ENCODE measurements at regions not wholly inside any gene's neighbourhood (a gene's known extent, or its start where the extent isn't known, plus 50 kb on each side); places are given as distances from the start of the nearest gene placed in this dataset.

DNA sequence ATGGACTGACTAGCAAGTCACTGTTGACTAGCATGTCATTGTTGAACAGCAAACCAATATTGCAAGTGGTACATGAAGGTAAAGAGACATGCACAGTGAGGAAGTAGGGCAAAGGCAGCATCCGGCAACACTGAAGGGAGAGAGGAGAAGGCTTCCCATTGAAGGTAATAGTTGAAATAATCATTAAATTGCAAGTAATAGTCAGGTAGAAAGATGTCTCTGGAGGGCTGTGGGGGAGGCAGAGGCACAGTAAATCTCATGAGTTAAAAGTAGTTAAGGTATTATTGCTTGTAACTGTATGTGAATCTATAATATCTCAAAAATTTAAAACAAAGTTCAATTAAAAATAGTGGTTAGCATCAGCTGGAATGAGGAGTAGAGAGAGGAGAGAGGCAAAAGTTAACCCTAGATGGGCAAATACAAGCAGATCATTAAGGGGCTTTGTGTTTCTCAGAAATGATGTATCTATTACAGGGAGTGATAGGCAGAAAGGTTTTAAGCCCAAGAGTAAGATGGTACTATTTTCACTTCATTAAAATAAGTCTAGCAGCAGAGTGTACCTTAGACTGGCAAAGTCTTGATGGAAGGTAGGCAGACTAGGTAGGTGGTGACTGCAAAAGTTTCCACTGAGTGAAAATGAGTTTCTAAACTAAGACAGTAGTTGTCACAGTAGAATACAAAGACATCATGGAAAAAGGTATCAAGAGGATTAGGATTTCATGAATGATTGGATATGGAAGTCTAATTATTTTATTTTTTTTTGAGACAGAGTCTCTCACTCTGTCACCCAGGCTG is 776.6 kb downstream of the RAB28 start:
- Histone ChIP-seq H3K27me3 (replicated peaks; ENCODE audit: insufficient read depth) (no peaks in the 10 kb centered on the region), H3K9me3 (no peaks in the 10 kb centered on the region), H3K4me1 (ENCODE audit: control insufficient read depth in 1 of 2, low read depth in 2 of 2) (no peaks in the 10 kb centered on the region), H3K4me3 (no peak overlapping the region), H3K36me3 (no peaks in the 10 kb centered on the region), H3K27ac (no peak overlapping the region)
- ATAC-seq (ENCODE audit: insufficient number of reproducible peaks, low FRiP score, low read depth) (no peak), DNase-seq (ENCODE audit: low spot score) (no peak)
- TF ChIP-seq, protein P1, sequence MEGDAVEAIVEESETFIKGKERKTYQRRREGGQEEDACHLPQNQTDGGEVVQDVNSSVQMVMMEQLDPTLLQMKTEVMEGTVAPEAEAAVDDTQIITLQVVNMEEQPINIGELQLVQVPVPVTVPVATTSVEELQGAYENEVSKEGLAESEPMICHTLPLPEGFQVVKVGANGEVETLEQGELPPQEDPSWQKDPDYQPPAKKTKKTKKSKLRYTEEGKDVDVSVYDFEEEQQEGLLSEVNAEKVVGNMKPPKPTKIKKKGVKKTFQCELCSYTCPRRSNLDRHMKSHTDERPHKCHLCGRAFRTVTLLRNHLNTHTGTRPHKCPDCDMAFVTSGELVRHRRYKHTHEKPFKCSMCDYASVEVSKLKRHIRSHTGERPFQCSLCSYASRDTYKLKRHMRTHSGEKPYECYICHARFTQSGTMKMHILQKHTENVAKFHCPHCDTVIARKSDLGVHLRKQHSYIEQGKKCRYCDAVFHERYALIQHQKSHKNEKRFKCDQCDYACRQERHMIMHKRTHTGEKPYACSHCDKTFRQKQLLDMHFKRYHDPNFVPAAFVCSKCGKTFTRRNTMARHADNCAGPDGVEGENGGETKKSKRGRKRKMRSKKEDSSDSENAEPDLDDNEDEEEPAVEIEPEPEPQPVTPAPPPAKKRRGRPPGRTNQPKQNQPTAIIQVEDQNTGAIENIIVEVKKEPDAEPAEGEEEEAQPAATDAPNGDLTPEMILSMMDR (IDR thresholded peaks at IDR 0.05), result no peak

DNA sequence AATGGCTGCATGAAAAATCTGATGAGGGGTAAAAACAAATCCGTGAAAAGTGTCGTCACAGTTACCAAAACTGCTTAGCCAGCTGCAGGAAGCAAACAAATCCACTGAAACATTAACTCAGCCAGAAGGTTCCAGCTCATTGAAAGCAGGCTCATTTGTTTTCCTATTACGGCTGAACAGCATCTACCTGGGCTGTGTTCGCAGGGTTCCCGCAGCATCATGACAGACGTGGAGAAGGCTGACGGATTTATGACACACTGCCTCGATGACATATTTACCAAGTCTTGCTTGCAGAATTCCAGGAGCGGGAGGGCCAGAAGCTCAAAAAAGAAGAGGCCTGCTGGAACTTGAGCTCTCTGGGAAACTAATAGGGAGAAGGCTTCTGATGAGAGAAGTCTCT is 781.1 kb downstream of the RAB28 start:
- Histone ChIP-seq H3K27ac (no peak overlapping the region), H3K27me3 (replicated peaks; ENCODE audit: insufficient read depth) (no peaks in the 10 kb centered on the region)
- ATAC-seq (ENCODE audit: insufficient number of reproducible peaks, low FRiP score, low read depth), result no peak

DNA sequence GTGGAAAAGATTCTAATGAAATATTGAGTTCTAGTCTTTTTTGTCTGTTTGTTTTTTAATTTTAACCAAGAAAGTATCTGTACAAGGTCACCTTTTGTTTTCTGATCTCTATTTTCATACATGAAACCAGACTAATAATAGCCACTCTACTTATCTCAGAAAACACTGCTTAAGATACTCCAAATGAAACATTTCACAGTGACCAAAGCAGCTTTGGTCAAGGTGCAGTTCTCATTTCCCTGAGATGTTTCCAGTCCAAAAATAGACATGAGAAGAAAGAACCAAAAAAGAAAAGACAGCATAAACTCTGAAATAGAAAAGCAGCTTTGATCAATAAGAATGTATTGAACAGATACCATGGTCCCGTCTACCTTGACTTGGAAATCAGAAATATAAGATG is 782.8 kb downstream of the RAB28 start:
- Histone ChIP-seq H3K27ac (no peak overlapping the region), H3K4me1 (ENCODE audit: control insufficient read depth in 1 of 2, low read depth in 2 of 2) (no peaks in the 10 kb centered on the region), H3K27me3 (replicated peaks; ENCODE audit: insufficient read depth) (no peaks in the 10 kb centered on the region), H3K36me3 (no peaks in the 10 kb centered on the region), H3K9me3 (no peaks in the 10 kb centered on the region), H3K4me3 (no peak overlapping the region)
- DNase-seq (ENCODE audit: low spot score) (no peak), ATAC-seq (ENCODE audit: insufficient number of reproducible peaks, low FRiP score, low read depth) (no peak)
- TF ChIP-seq, protein P1 (IDR thresholded peaks at IDR 0.05), result no peak

More for the DNA sequence above, 781.1 kb downstream of the RAB28 start:
- Histone ChIP-seq H3K4me1 (ENCODE audit: control insufficient read depth in 1 of 2, low read depth in 2 of 2) (no peaks in the 10 kb centered on the region), H3K4me3 (no peak overlapping the region), H3K36me3 (no peaks in the 10 kb centered on the region), H3K9me3 (no peaks in the 10 kb centered on the region)
- DNase-seq (ENCODE audit: low spot score), result no peak
- TF ChIP-seq, protein P1 (IDR thresholded peaks at IDR 0.05), result no peak

DNA sequence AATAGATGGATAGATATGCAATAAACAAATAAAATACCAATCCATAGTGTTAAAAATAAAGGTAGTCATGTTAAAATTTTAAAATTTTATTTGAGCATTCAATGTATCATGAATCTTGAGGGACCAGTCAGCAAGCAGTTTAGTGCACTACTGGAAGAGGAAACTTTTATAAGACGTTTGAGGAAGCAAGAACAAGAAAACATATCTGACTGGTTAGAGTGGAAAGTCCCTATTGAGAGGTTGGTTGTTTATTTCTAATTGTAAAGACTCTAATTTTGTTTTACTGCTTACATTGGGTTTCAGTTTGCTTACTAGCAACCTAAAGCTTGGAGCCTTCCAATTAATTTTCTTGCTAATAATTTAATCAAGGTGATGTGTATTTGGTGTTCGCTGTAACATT is 786.2 kb downstream of the RAB28 start:
- H3K27ac ChIP-seq, result no peak overlapping the region
- no peak overlapping the region for H3K4me3 ChIP-seq
- no peaks in the 10 kb centered on the region for H3K36me3 ChIP-seq
- no peak for ATAC-seq (ENCODE audit: insufficient number of reproducible peaks, low FRiP score, low read depth)
- H3K27me3 ChIP-seq (replicated peaks; ENCODE audit: insufficient read depth), result no peaks in the 10 kb centered on the region
- H3K9me3 ChIP-seq, result no peaks in the 10 kb centered on the region
- no peaks in the 10 kb centered on the region for H3K4me1 ChIP-seq (ENCODE audit: control insufficient read depth in 1 of 2, low read depth in 2 of 2)
- TF ChIP-seq, protein P1 (IDR thresholded peaks at IDR 0.05), result no peak
- DNase-seq (ENCODE audit: low spot score), result no peak

DNA sequence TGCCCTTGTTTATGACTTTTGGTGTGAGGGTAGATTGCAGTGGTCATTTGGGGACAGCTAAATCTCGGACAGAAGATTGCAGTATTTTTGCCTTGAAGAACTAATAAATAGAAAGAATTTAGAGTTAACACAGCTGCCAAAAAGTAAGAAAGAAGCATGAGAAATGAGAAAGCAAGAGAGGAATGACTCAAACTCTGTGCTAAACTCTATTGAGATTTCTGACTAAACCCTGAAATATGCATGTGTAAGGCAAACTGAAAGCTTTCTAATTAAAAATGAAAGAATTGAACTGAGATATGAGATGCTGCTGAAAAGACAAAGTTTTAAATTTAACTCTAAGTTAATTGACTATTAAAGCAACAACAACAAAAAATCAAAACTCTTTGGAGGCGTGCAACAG is 791.3 kb downstream of the RAB28 start:
- Histone ChIP-seq H3K4me3 (no peak overlapping the region), H3K9me3 (no peaks in the 10 kb centered on the region), H3K27ac (no peak overlapping the region), H3K36me3 (no peaks in the 10 kb centered on the region), H3K4me1 (ENCODE audit: control insufficient read depth in 1 of 2, low read depth in 2 of 2) (no peaks in the 10 kb centered on the region), H3K27me3 (replicated peaks; ENCODE audit: insufficient read depth) (no peaks in the 10 kb centered on the region)
- DNase-seq (ENCODE audit: low spot score), result no peak
- no peak for ATAC-seq (ENCODE audit: insufficient number of reproducible peaks, low FRiP score, low read depth)
- TF ChIP-seq, protein P1 (IDR thresholded peaks at IDR 0.05), result no peak
